GM21737 (cell line): ENCODE measurements at regions not wholly inside any gene's neighbourhood (a gene's known extent, or its start where the extent isn't known, plus 50 kb on each side); places are given as distances from the start of the nearest gene placed in this dataset.

ENCODE experiments used
- ATAC-seq: cut with Tn5 transposase; IDR thresholded peaks from one replicate; pipeline ENCODE4 v1.9.1; 2021; ENCODE audit warnings: mild to moderate bottlenecking, moderate library complexity; ENCODE audit not compliant: unreplicated experiment

DNA sequence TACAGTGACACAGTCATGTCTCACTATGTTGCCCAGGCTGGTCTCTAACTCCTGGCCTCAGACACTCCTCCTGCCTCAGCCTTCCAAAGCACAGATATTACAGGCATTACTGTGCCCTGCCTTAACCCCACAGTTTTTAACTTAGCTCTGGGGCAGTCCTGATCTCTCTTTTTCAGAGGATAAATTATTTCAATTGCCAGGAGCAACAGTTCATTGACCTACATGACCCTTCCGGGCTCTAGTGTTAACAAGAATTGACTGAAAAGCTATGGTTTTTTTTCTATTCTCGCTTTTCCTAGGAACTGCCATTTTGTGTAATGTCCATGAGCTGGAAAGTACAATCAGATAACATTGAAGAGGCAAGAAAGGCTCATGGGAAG lies 92.8 kb downstream of the HNRNPLL start:
- ATAC-seq, result no peak

DNA sequence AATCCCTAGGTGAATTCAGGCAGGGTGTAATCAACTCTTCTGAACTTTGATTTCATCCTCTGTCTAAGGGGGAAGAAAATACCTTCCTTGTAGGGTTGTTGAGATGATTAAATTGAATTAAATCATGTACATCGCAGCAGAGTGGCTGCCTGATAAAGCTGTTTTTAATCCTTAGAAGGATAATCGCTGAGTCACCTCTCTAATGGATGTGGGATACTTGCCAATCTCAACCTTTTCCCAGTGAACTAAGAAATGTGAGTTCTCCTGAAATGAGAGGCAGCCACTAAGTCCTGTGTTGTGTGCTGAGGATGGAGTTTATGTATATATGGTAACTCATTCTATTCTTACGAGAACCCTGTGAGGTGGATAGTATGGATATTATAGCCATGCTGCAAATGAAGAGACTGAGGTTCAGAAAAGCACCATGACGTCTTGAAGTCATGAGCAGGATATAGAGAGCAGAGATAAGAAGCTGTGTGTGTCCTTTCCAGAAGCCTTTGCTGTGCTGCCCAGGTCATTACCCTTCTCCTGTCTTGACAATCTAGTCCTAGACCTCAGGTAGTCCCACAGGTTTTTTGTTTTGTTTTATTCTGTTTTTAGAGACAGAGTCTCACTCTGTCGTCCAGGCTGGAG lies 93.3 kb downstream of the HNRNPLL start:
- ATAC-seq, result no peak

DNA sequence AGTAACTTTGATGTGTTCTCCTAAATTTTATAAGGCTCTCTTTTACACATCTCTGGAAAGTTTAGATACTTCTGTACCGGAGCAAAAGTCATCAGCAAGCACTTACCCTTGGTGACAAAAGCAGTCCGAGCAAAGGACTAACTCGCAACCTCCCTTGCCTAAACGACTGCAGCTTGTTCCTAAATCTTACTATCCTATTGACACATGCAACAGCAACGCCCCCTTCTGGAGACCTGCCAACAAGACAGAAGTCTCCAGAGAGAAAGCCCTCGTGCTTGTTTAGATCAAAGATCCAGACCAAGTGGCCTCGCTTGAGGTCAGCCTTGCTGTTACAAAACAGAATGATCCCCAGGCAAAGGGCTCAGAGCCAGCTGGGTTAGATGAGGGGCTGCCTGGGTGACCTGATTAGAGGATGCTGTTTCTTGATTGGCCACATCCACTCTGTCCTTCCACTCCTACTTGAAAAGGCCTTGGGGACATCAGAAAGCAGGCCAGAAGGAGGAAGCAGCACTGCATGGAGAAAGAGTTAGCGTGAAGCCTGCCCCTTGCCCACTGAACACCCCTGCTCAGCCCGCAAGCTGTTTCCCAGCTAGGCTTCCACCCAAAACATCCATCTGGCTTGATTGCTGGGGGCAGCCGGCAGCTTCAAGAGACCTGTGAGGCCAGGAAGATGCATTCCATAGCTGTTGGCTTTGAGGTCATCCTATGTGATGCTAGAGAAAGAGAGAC lies 94.3 kb downstream of the HNRNPLL start:
- peak; percentile 62 for ATAC-seq

DNA sequence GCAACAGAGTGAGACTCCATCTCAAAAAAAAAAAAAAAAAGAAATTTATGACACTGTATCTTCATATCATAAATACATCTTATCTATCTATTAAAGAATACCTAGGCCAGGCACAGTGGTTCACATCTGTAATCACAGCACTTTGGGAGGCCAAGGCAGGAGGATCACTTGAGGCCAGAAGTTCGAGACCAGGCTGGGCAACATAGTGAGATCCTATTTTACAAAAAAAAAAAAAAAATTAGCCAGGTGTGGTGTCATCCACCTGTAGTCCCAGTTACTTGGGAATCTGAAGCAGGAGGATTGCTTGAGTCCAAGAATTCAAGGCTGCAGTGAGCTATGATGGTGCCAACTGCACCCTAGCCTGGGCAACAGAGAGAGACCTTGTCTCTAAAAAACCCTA lies 95.0 kb downstream of the HNRNPLL start:
- ATAC-seq, result no peak

DNA sequence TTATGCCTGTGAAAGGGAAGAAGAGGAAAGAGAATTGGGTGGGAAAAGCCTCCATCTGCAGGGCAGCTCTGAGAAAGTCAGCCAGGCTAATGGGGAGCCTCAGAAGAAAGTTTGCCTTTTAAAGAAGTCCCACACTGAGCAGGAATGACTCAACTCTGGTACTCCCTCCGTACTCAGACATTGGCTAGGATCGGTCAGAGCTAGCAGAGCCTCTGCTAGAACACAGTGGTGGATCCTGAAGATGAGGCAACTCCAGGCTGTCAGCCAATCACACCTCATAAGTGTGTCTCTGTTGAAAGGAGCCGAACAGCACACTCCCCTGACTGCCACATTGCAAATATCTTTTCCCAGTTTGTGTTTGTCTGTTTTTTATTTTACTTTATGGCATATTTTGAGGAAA lies 96.9 kb downstream of the HNRNPLL start:
- ATAC-seq, result no peak

DNA sequence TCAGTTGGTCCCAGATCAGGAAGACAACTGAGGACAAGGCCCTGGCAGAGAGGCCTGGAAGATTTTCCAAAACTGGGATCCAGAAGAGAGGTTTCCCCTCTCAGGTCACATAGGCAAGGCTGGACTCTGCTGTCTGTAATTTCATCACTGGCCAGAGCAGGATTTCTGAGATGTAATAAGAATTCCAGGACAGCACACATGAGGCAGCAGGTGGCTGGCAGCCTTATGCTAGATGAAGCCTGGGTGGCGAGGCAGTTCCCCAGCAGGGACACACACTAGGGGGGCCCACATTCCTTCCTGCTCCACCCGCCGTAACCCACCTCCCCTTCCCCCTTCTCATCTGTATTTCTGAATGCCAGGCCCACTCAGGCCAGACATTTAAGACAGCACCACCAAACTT lies 98.6 kb downstream of the HNRNPLL start:
- no peak for ATAC-seq

DNA sequence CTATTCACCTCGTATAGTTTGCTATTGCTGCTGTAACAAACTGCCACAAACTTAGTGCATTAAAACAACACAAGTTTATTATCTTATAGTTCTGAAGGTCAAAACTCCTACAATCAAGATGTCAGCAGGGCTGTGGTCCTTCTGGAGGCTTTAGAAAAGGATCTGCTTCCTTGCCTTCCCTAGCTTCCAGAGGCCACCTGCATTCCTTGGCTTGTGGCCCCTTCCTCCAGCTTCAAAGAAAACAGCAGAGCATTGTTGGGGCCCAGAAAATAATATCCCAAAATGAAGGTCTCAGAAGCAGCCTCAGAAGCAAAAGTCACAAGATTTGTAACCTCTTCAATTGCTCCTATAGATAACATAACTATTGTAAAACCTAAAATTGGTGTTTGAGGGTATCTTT lies 100.6 kb downstream of the HNRNPLL start:
- no peak for ATAC-seq

DNA sequence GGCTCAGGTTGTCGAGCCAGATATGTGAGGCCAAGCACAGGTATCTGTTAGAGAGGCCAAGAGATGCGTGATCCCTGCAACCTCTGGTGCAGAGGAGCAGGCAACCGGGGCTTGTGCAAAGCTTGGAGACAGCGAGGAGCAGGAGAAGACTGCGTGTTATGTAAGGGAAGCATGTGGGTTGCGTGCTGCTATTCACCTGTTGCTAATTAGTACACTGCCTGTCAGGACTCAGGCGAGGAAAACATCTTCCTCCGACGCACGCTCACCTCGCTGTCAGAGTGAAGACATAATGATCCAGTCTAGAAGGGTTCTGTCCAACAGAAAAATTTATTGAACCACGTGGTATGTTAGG lies 102.5 kb downstream of the HNRNPLL start:
- no peak for ATAC-seq

DNA sequence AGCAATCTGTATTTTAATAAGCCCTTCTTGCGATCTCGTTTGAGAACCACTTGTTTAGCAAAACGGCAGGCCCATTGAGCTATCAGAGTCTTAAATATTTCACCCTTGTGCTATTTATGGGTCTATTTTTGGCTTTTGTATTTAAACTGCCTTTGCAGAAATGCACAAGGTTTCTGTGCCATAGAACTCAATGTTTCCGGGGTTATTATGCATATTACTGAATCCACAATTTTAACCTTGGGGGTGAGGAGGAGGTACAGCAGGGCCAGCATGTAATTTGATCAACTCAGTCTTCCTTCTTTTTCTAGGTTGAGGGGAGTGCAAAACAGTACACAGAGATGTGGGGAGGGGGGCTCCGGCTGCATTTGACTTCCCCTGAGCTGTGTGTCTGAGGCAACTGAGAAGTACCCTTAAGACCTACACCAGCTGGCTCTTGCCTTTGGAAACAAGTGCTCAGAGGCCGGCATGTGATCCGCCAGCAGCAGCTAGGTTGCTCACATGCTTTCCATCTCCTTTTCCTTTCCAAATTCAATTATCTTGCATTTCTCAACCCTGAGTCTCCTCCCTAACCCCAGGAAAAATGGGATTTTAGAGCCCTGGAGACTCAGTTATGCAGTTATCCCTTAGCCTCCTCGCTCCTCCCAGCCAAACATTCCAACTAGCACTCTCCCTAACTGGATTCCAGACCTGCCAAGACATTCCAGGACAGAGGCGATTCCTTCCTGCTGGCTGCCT lies 103.0 kb downstream of the HNRNPLL start:
- no peak for ATAC-seq

DNA sequence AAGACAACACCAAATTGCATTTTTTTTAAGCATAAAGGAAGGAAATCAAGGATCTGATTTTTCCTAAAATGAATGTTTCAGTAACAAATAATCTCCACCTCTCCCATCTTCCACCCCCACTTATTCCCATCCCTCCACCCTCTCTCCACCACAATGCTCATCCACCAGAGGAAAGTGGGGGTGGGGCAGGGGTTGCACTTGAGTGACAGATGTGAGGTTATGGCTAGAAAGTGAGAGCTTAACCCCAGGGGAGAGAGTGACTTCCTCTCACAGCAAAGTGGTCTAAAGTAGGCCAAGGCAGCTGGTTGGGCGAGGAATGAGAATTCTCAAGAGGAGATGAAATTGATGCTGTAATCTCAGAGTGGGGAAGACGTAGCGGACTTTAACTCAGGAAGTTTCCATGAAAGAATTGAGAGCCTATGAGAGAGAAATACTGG lies 104.7 kb downstream of the HNRNPLL start:
- ATAC-seq, result no peak

DNA sequence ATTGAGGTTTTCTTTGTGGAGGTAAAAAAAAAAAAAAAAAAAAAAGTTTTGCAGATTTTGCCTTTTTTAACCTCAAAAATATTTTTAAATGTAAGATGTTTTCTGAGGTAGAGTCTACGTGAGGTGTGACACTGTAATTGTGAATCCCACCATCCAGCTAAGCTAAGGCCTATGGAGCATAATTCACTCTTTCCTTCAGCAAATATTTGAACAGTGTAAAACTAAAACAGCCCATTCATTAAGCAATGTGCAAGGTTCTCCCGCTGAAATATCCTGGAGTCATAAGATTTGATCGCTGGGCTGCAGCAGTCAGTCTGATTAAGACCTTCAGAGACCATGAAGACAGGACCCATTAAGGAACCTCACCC lies 105.1 kb downstream of the HNRNPLL start:
- no peak for ATAC-seq

DNA sequence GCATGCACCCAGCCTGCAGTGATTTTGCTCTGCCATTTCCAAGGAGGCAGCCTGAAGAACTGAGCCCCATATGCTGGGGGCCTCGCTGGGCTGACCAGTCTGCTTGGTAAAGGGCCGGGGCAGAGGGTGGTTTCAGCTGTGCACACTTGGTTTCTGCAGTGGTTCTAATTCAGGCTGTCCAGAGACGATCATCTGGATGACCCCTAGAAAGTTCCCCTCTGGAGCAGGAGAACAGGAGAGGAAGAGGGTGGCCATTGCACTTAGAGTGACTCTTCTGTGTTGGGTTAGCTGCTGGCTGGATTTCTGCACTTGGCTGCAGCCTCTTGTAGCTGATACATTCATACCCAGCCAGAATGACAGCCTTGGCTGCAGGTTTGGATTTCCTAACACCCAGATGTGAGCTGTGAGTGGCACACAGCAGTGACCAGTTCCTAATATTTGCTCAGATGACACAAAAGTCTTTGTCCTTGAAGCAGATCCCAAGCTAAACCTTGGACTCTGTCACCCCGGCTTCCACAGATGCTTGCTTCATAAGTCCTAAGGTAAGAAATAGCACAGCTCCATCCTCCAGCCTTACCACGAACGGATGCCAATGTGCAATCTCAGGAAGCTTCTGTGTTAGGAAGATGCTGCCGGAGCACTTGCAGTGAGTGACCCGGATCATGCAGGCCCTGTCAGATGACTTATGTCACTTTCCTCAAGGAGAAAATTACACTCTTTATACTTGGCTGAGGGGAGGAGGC lies 105.6 kb downstream of the HNRNPLL start:
- ATAC-seq, result no peak

DNA sequence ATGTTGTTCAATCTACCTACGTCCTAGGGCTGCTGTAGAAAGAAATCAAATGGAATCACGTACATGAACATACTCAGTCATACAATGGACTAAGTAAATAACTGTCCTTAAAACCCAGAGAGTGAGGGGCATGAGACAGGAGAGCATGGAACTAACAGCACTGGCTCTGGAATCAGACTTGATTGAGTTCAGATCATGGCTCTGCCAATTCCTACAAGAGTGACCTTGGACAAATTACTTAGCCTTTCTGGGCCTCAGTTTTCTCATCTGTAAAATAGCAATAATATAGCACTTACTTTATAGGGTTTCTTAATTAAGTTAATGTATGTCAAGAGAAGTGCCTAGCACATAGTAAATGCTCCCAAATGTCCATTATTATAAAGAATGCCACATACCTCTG lies 106.8 kb downstream of the HNRNPLL start:
- no peak for ATAC-seq

DNA sequence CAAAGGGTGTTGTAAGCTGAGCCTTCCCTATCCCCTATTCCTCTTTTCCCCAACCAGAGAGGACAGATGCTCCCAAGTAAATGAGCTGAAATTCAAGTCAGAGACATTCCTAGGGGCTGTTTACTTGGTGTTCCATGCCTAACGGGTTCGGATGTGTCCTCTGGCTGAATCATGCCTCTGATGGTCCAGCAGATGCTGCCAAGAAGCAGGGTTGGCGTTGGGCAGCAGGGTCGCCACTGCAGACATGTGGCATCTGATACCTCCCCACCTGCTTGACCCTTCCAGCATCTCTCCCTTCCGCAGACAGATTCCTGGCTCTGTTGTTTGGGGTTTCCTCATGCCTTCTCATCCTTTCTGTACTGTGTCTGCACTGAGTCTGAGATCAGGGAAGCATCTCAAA lies 108.3 kb downstream of the HNRNPLL start:
- no peak for ATAC-seq

DNA sequence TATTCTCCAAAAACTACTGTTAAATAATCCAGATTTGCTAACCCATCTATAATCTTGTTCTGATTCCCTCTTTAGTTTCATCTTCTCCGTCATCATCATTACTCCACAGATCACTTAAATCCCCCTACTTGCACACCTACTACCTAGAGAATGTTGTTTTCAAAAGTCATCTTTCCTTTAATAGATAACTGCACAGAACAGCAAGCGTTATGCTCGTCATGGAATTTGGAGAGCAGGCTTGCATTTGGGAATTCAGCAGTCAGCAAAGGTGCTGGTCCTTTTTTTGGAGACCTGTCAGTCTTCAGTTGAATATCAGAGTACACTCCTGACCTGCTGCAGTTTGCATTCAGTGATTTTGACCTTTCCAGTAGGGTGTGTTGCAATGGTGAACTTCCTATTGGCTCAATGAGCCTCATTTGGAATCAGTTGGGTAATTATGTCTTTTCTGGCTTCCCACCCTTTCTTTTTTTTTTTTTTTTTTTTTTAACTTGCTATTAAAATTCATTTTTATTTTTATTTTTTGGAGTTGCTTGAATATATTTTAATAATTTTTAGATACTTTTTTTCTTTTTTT lies 110.6 kb downstream of the HNRNPLL start:
- no peak for ATAC-seq

DNA sequence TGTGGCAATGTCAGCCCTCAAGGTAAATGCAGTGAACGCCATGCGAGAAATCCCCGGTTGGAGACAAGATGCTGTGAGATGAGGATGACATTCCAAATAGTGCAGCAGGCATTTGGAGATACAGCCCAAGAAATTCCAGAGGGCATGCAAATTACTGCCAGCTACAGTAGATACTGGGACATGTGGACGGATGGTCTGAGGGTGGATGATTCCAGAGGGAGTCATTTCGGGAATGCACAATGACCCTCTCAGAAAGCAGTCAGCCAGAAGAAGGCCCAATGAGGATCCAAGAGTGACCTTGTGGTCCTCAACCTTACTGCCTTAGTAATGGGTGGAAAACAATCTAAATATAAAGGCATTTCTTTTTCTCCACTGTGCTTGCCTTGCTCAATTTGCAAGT lies 111.3 kb downstream of the HNRNPLL start:
- ATAC-seq, result no peak

DNA sequence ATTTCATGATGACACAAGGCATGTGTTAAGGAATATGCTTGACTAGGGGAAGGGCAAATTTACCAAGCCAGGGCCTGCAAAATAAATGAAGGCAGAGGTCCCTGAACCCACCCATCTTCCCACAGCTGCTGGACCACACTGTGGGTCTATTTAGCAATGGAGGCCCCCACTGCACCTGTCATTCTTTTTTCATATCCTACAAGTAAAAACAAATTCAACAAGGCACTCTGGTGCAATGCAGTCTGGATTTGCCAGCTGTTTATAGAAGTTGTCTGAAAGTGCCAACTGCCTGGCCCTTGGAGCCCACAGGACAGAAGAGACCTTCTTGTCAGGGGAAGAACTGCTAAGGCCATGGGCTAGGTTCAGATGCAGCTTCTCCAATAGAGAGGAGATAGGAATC lies 112.8 kb upstream of the ATL2 start:
- ATAC-seq, result no peak

DNA sequence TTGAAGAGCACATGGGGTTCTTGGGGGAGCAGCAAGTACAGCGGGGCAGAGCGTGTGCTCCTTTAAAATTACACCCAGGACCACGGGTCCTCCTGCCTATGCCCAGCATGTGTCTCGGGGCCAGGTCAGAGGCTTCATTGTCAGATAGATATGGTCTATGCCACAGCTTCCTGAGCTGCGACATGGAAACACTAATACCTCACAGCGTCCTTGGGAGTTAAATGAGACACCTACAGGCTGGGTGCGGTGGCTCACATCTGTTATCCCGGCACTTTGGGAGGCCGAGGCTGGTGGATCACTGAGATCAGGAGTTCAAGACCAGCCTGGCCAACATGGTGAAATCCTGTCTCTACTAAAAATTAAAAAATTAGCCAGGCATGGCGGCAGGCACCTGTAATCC lies 110.8 kb upstream of the ATL2 start:
- ATAC-seq, result no peak

DNA sequence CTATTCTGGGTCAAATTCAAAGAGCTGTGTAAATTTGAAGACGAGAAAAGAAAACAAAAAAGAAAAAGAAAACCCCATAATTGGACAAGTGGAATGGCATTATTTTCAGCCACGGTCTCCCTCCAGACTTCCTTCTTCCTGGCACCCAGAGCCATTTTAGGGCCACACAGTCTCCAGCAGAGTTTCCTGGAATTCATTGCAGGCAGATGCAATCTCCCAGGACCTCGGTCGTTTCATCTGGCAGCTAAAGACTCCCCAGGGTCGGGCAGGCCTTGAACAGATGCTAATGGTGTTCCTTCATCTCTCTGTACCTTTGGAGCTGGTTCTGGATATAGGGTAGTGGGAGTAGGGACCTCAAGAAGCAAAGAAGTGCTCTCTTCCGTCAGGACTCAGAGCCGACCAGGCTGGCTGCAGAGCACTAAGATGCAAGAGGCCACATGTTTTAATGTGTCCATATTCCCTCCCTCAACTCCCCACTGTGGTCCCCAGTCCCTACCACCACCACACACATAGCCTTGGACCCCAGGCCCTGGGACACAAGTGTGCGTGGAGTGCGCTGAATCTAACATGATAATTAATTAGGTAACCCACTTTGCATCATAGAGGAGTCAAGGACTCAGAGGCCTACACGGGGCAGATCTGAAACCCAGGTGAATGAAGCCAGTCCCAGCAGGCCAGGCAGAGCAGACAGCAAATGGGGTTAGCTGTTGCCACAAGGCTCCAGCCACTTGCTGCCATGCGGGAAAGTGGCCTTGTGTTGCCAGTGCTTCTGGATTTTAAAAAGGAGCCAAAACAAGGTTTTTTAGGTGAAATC lies 109.3 kb upstream of the ATL2 start:
- ATAC-seq, result no peak

DNA sequence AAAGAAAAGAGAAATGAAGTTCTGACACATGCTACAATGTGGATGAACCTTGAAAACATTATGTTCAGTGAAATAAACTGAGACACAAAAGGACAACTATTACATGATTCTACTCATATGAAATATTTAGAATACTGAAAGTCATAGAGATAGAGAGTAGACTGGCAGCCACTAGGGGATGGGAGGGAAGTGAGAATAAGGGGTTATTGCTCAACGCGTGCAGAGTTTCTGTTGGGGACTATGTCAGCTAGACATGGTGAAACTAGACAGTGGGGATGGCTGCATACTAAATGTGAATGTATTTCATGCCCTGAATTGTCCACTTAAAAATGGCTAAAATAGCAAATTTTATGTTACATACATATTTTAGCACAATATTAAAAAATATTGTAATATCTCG lies 108.7 kb upstream of the ATL2 start:
- ATAC-seq, result peak; percentile 92

DNA sequence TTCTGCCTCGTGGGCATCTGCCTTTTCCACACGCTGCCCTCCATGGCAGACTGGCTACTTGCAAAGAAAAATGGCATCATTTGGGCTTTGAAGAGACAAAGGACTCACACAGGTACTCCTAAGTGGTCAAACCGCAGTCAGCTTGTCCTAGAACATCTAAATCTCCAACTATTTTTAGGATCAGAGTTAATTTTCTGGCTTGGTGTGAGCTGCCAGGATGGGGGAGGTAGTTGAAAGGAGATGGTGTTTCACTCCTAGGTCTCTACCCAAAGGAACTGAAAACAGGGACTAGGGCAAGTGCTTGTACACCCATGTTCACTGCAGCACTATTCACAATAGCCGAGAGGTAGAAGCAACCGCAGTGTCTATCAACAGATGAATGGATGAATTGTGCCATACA lies 107.9 kb upstream of the ATL2 start:
- ATAC-seq, result no peak
